B cell (primary cell): ENCODE measurements at regions not wholly inside any gene's neighbourhood (a gene's known extent, or its start where the extent isn't known, plus 50 kb on each side); places are given as distances from the start of the nearest gene placed in this dataset.

Experiments used
- ATAC-seq: fragments of 200-7000 bp; cut with Tn5 transposase; one replicate; pipeline ENCODE4 v1.10.0; 2021; ENCODE audit warnings: low read depth, mild to moderate bottlenecking, moderate number of reproducible peaks, moderate library complexity
- CTCF ChIA-PET: fragments of 350-600 bp; sonication (Branson Sonifier 250); formaldehyde crosslinking; loops from one replicate; lab custom pipeline; 2021; ENCODE audit warnings: antibody characterized with exemption, inconsistent platforms; lab: Charles Lee
- POLR2A ChIA-PET: fragments of 350-600 bp; sonication (Branson Sonifier 250); formaldehyde crosslinking; loops from one replicate; lab custom pipeline; 2021; ENCODE audit warnings: antibody characterized with exemption; lab: Charles Lee
- DNase-seq: peaks from one replicate; pipeline ENCODE4 v3.0.0; 2013
- H2AFZ ChIP-seq: 2 replicates; pipeline ENCODE4 v1.6.1; 2012; ENCODE audit warnings: mild to moderate bottlenecking, low read depth, low read length; ENCODE audit not compliant: insufficient read depth, poor library complexity, severe bottlenecking
- H3K27ac ChIP-seq, 2 donors: 1 replicate in 1 of 2; 2 replicates in 1 of 2; pipeline ENCODE4 v1.5.1; 2012 to 2013; ENCODE audit warnings: low read length in 2 of 2, mild to moderate bottlenecking in 2 of 2, moderate library complexity in 1 of 2
- H3K27me3 ChIP-seq, 4 experiments: fragments of 200-600 bp in 1 of 4; sonication (generic) in 1 of 4; replicated peaks in 1 of 4; 1 replicate in 2 of 4; 2 replicates in 2 of 4; pipeline versions ENCODE4 v1.6.1 to v1.7.0; 2013 to 2016; ENCODE audit warnings: low read length in 3 of 4, mild to moderate bottlenecking in 2 of 4, mixed read lengths in 1 of 4, moderate library complexity in 1 of 4; ENCODE audit not compliant: insufficient read depth in 4 of 4, control insufficient read depth in 3 of 4; ENCODE audit errors: control extremely low read depth in 1 of 4
- H3K36me3 ChIP-seq, 2 experiments: replicated peaks in 1 of 2; 1 replicate in 1 of 2; 2 replicates in 1 of 2; pipeline versions ENCODE4 v1.6.1 to v1.7.1; 2013; ENCODE audit warnings: low read length in 1 of 2; ENCODE audit not compliant: insufficient read depth in 2 of 2, control insufficient read depth in 1 of 2; ENCODE audit errors: control extremely low read depth in 1 of 2, extremely low read depth in 1 of 2
- H3K4me1 ChIP-seq, 2 donors: fragments of 200-600 bp in 1 of 2; sonication (generic) in 1 of 2; 1 replicate in 1 of 2; 2 replicates in 1 of 2; pipeline versions ENCODE4 v1.5.1 to v1.6.1; 2013 to 2017; ENCODE audit warnings: low read length in 2 of 2; ENCODE audit not compliant: control insufficient read depth in 2 of 2, insufficient read depth in 2 of 2
- H3K4me2 ChIP-seq: replicated peaks from 2 replicates; pipeline ENCODE3; 2012; ENCODE audit warnings: mild to moderate bottlenecking, low read depth, low read length; ENCODE audit not compliant: poor library complexity, severe bottlenecking
- H3K4me3 ChIP-seq, 5 experiments: fragments of 200-600 bp in 1 of 5; sonication (generic) in 1 of 5; 1 replicate in 3 of 5; 2 replicates in 2 of 5; pipeline versions ENCODE4 v1.5.1 to v1.7.0; 2011 to 2016; ENCODE audit warnings: low read length in 4 of 5, mild to moderate bottlenecking in 4 of 5, low read depth in 2 of 5, control low read depth in 1 of 5, moderate library complexity in 1 of 5; ENCODE audit not compliant: insufficient read depth in 1 of 5; ENCODE audit errors: control extremely low read depth in 1 of 5, extremely low read depth in 1 of 5
- H3K79me2 ChIP-seq: fragments of 200-600 bp; sonication (generic); one replicate; pipeline ENCODE4 v1.6.0; 2016; ENCODE audit warnings: low read length; ENCODE audit not compliant: control insufficient read depth, insufficient read depth
- H3K9ac ChIP-seq: fragments of 200-600 bp; sonication (generic); 2 replicates; pipeline ENCODE4 v1.6.1; 2017; ENCODE audit warnings: mild to moderate bottlenecking, low read length, moderate library complexity
- H3K9me3 ChIP-seq, 3 donors: one replicate each; pipeline versions ENCODE4 v1.6.1 to v1.7.1; 2013; ENCODE audit warnings: low read length in 2 of 3; ENCODE audit not compliant: control insufficient read depth in 2 of 3, insufficient read depth in 1 of 3; ENCODE audit errors: control extremely low read depth in 1 of 3
- H4K20me1 ChIP-seq: 2 replicates; pipeline ENCODE4 v1.6.0; 2012; ENCODE audit warnings: mild to moderate bottlenecking, low read length; ENCODE audit not compliant: insufficient read depth, control insufficient read depth, poor library complexity, severe bottlenecking
- H3K27ac Mint-ChIP-seq: one replicate; pipeline ENCODE4 v1.8.0; 2021; ENCODE audit warnings: mixed read lengths
- H3K27me3 Mint-ChIP-seq: one replicate; pipeline ENCODE4 v1.8.0; 2021; ENCODE audit warnings: mixed read lengths
- H3K4me1 Mint-ChIP-seq: one replicate; pipeline ENCODE4 v1.8.0; 2021; ENCODE audit warnings: mixed read lengths
- H3K4me3 Mint-ChIP-seq: one replicate; pipeline ENCODE4 v1.8.0; 2021; ENCODE audit warnings: mixed read lengths
- H3K9me3 Mint-ChIP-seq: one replicate; pipeline ENCODE4 v1.8.0; 2022; ENCODE audit warnings: mixed read lengths; ENCODE audit not compliant: insufficient read depth
- EZH2 ChIP-seq: IDR thresholded peaks from 2 replicates; pipeline ENCODE4 v1.6.1; 2012; ENCODE audit warnings: borderline replicate concordance, low read depth, mild to moderate bottlenecking, moderate library complexity, low read length; ENCODE audit not compliant: insufficient read depth, poor library complexity, severe bottlenecking
- WGBS: methylation state at CpG from one replicate; pipeline ENCODE4 v1.1.5; 2013; ENCODE audit warnings: missing lambda C conversion rate; ENCODE audit not compliant: insufficient coverage; 5-methylcytosine and 5-hydroxymethylcytosine counted together
- intact Hi-C: fragments of 100-400 bp; cut with micrococcal nuclease; formaldehyde crosslinking; loops from one replicate; pipeline ENCODE4 v1.10.0; 2022
- TF ChIP-seq, protein P1 (sequence below): fragments of 200-600 bp; IDR thresholded peaks from one replicate; pipeline ENCODE4 v1.8.0; 2022; ENCODE audit warnings: antibody characterized with exemption, mild to moderate bottlenecking

DNA sequence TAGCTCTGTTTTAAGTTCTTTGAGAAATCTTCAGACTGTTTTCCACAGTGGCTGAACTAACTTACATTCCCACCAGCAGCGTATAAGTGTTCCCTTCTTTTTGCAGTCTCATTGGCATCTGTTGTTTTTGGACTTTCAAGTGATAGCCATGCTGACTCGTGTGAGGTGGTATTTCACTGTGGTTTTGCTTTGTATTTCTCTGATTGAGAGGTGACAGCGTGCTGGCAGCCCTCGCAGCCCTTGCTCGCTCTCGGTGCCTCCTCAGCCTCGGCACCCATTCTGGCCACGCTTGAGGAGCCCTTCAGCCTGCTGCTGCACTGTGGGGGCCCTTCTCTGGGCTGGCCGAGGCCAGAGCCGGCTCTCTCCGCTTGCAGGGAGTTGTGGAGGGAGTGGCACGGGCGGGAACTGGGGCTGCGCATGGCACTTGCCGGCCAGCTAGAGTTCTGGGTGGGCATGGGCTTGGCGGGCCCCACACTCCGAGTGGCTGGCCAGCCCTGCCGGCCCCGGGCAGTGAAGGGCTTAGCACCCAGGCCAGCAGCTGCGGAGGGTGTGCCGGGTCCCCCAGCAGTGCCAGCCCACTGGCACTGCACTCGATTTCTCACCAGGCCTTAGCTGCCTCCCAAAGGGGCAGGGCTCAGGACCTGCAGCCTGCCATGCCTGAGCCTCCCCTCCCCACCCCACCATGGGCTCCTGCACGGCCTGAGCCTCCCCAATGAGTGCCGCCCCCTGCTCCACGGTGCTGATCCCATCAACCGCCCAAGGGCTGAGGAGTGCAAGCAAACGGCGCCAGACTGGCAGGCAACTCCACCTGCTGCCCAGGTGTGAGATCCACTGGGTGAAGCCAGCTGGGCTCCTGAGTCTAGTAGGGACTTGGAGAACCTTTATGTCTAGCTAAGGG, 151.8 kb downstream of the IRS1 start:
- Histone ChIP-seq H3K9me3 (peaks cover 0 to 10% (median 5%) of the 10 kb centered on the region in 3 donors), H3K27me3 (peaks cover 0 to 21% (median 13%) of the 10 kb centered on the region in 4 experiments), H3K27ac (no peak overlapping the region), H3K79me2 (no peaks in the 10 kb centered on the region), H3K36me3 (no peaks in the 10 kb centered on the region), H2AFZ (no peak overlapping the region), H3K4me2 (no peak overlapping the region), H3K4me1 (peaks cover 0 to 5% of the 10 kb centered on the region in 2 donors), H4K20me1 (no peaks in the 10 kb centered on the region), H3K9ac (no peak overlapping the region), H3K4me3 (no peak overlapping the region)
- H3K27me3 Mint-ChIP-seq, result peaks cover 42% of the 10 kb centered on the region
- no peak for DNase-seq
- H3K9me3 Mint-ChIP-seq, result peaks cover 6% of the 10 kb centered on the region
- 84% methylated on average over 19 of the region's 28 CpGs for WGBS
- intact Hi-C loops, result no loop called here
- no peak for ATAC-seq
- no peak overlapping the region for H3K27ac Mint-ChIP-seq
- H3K4me1 Mint-ChIP-seq, result peaks cover 3% of the 10 kb centered on the region
- H3K4me3 Mint-ChIP-seq, result no peak overlapping the region
- no peak for TF ChIP-seq EZH2
- TF ChIP-seq, protein P1, sequence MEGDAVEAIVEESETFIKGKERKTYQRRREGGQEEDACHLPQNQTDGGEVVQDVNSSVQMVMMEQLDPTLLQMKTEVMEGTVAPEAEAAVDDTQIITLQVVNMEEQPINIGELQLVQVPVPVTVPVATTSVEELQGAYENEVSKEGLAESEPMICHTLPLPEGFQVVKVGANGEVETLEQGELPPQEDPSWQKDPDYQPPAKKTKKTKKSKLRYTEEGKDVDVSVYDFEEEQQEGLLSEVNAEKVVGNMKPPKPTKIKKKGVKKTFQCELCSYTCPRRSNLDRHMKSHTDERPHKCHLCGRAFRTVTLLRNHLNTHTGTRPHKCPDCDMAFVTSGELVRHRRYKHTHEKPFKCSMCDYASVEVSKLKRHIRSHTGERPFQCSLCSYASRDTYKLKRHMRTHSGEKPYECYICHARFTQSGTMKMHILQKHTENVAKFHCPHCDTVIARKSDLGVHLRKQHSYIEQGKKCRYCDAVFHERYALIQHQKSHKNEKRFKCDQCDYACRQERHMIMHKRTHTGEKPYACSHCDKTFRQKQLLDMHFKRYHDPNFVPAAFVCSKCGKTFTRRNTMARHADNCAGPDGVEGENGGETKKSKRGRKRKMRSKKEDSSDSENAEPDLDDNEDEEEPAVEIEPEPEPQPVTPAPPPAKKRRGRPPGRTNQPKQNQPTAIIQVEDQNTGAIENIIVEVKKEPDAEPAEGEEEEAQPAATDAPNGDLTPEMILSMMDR, result no peak
- ChIA-PET CTCF (no interaction called here), POLR2A (no interaction called here)

DNA sequence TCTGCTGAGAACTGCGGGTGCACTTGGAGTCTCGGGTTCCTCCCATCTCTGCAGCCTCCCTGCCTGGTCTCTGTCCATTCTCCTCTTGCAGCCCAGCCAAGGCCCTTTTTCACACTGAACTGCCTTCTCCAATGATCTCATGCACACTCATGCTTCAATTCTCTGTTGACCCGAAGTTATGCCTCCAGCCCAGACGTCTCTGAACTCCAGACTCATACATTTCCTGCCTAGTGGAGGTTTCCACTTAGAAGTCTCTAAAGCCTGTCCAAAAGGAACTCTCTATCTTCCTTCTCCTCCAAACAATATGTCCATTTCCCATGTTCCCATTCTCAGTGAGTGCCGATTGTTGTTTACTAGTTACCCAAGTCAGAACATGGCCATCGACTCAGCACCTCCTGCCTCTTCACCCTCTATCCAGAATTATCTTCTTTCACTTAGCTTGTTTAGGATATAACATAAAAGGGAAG, 155.2 kb downstream of the IRS1 start:
- no peaks in the 10 kb centered on the region for H3K4me1 ChIP-seq
- H2AFZ ChIP-seq, result no peak overlapping the region
- TF ChIP-seq EZH2, result no peak
- no peak for ATAC-seq
- peaks cover 23% of the 10 kb centered on the region for H3K27me3 Mint-ChIP-seq
- H3K79me2 ChIP-seq, result no peaks in the 10 kb centered on the region
- no peak overlapping the region for H3K4me3 Mint-ChIP-seq
- no peak overlapping the region for H3K27ac Mint-ChIP-seq
- intact Hi-C loops, result no loop called here
- H3K9me3 Mint-ChIP-seq, result peaks cover 15% of the 10 kb centered on the region
- no peaks in the 10 kb centered on the region for H4K20me1 ChIP-seq
- peaks cover 3% of the 10 kb centered on the region for H3K4me1 Mint-ChIP-seq
- CTCF ChIA-PET, result no interaction called here
- no peak overlapping the region for H3K4me2 ChIP-seq
- peaks cover 0 to 16% (median 6%) of the 10 kb centered on the region in 3 donors for H3K9me3 ChIP-seq
- no peak for DNase-seq
- H3K4me3 ChIP-seq, result no peak overlapping the region
- 52% methylated on average over 4 of the region's 6 CpGs for WGBS
- no peak overlapping the region for H3K9ac ChIP-seq
- POLR2A ChIA-PET, result no interaction called here
- H3K27ac ChIP-seq, result no peak overlapping the region
- peaks cover 0 to 4% (median 1%) of the 10 kb centered on the region in 4 experiments for H3K27me3 ChIP-seq
- H3K36me3 ChIP-seq, result no peaks in the 10 kb centered on the region
